ENCODE measurements at regions not wholly inside any gene's neighbourhood (a gene's known extent, or its start where the extent isn't known, plus 50 kb on each side); places are given as distances from the start of the nearest gene placed in this dataset.

DNA sequence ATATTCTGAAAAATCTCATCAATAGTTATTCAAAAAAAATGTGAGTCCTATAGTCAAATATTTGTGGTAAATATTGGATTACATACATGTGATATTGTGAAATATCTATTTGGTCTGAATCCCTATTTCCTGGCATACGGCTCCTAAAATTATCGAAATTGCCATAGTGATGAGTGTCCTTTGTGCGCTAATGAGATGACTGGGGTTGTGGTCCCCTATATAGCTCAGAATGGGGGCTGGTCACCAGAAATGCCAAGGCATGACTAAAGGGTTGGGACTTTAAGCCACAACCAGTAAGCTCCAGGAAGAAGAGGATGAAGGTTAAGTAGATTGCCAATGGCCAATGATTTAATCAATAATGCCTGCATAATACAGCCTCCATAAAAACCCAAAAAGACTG is 610.2 kb upstream of the CHRM3 start:
- TF ChIP-seq CTCF (IDR thresholded peaks at IDR 0.05; ENCODE audit: borderline replicate concordance, extremely low read depth, low read length, poor library complexity, severe bottlenecking) (no peak), EZH2 (IDR thresholded peaks at IDR 0.05; ENCODE audit: borderline replicate concordance, low read depth, low read length, severe bottlenecking) (no peak)

All from DND-41 (cell line).